Vagina (tissue), 2 donors: ENCODE measurements at regions not wholly inside any gene's neighbourhood (a gene's known extent, or its start where the extent isn't known, plus 50 kb on each side); places are given as distances from the start of the nearest gene placed in this dataset.

Experiments used
- CTCF ChIP-seq, 3 experiments: fragments of 450-650 bp in 2 of 3; fragments of 200-600 bp in 1 of 3; sonication (generic) in 1 of 3; IDR thresholded peaks; one replicate each; pipeline ENCODE4 v1.5.1; 2017 to 2019; ENCODE audit warnings: antibody characterized with exemption in 3 of 3, mild to moderate bottlenecking in 2 of 3, moderate library complexity in 2 of 3
- POLR2A ChIP-seq, 2 donors: fragments of 450-650 bp; IDR thresholded peaks; one replicate each; pipeline ENCODE4 v1.6.1; 2017; ENCODE audit warnings: antibody characterized with exemption in 2 of 2, mild to moderate bottlenecking in 2 of 2, moderate library complexity in 2 of 2
- POLR2AphosphoS5 ChIP-seq, 2 donors: sonication (generic); formaldehyde crosslinking; IDR thresholded peaks; one replicate each; pipeline ENCODE4 v1.9.0; 2017; ENCODE audit warnings: antibody characterized with exemption in 2 of 2, mild to moderate bottlenecking in 2 of 2, low read depth in 1 of 2; ENCODE audit not compliant: insufficient read depth in 1 of 2

- TF ChIP-seq CTCF (IDR thresholded peaks at IDR 0.05) (no peak), POLR2A (IDR thresholded peaks at IDR 0.05) (no peak), POLR2AphosphoS5 (IDR thresholded peaks at IDR 0.05; ENCODE audit: insufficient read depth in 1 of 2, low read depth in 1 of 2) (no peak)
These were observed 243.4 kb downstream of the NHLRC3 start for GRCh38 chr13:39281539-39282150.
